ENCODE measurements at regions not wholly inside any gene's neighbourhood (a gene's known extent, or its start where the extent isn't known, plus 50 kb on each side); places are given as distances from the start of the nearest gene placed in this dataset.

- Histone ChIP-seq H3K4ac (ENCODE audit: low read depth, low read length) (no peak overlapping the region), H2BK120ac (ENCODE audit: low read depth, low read length) (no peak overlapping the region), H3K4me3 (ENCODE audit: low read length) (no peak overlapping the region), H3K79me1 (ENCODE audit: low read length) (peaks cover 7% of the 10 kb centered on the region), H4K8ac (ENCODE audit: low read depth, low read length) (no peak overlapping the region), H3K4me2 (ENCODE audit: low read length) (no peak overlapping the region), H2BK15ac (replicated peaks; ENCODE audit: low read depth) (no peak overlapping the region), H3K23ac (ENCODE audit: low read length) (no peak overlapping the region), H3K9ac (ENCODE audit: low read length) (no peak overlapping the region), H3K36me3 (ENCODE audit: control insufficient read depth, insufficient read depth, low read length) (no peaks in the 10 kb centered on the region), H3K18ac (ENCODE audit: low read length) (no peak overlapping the region), H3K27me3 (ENCODE audit: insufficient read depth, low read length, poor library complexity) (no peaks in the 10 kb centered on the region), H2BK5ac (ENCODE audit: low read length) (no peak overlapping the region), H3K27ac (ENCODE audit: low read depth, low read length) (no peak overlapping the region), H3K56ac (ENCODE audit: low read length) (no peak overlapping the region), H3K4me1 (ENCODE audit: control insufficient read depth, low read depth, low read length) (peaks cover 20% of the 10 kb centered on the region), H4K5ac (ENCODE audit: low read length) (no peak overlapping the region), H3K79me2 (ENCODE audit: control insufficient read depth, insufficient read depth, low read length) (peaks cover 2% of the 10 kb centered on the region), H2AK5ac (ENCODE audit: low read length) (no peak overlapping the region)
- no peak for DNase-seq
- WGBS (ENCODE audit: extremely low coverage, insufficient coverage, low lambda C conversion rate): no CpG with 5 or more reads among the region's 1 CpG
These were observed 154.5 kb upstream of the FOXN3 start for GRCh38 chr14:89571491-89571890.

DNA sequence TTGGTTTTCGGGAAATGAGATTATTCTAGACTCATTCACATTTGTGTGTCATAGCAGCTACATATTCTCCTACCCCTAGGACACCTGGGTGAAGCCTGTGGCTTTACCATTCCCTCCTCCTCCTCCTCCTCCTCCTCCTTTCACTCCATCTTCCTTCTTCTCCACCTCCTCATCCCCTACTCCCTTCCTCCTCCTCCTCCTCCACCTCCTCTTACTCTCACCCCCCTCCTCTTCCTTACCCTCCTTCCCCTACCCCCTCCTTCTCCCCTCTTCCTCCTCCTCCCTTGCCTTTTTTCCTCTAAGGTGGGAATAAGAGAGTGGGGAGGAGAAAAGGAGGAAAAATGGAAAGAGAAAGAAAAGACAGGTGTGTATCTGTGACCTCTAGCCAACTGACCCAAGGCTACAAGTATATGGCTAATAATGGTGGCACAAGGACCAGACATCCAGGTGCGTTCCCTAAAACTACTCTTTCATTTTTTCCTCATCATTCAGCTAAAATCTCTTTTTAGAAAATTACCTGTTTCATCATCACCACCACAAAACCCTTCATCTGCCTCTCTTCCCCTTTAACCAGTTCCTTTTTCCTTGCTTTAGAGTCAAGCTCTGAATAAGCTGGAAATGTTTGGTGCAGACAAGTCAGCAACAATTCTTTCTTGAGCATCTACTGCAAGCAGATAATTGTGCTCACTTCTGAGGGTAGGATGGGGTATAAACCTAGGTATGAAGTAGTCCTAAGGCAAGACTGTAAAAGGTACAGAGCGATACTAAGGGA is 149.8 kb upstream of the FOXN3 start:
- WGBS (ENCODE audit: extremely low coverage, insufficient coverage, low lambda C conversion rate): no CpG with 5 or more reads among the region's 3 CpGs
- no peaks in the 10 kb centered on the region for H3K79me2 ChIP-seq (ENCODE audit: control insufficient read depth, insufficient read depth, low read length)
- DNase-seq: no peak
- H3K9ac ChIP-seq (ENCODE audit: low read length): no peak overlapping the region
- no peak overlapping the region for H3K4ac ChIP-seq (ENCODE audit: low read depth, low read length)
- no peaks in the 10 kb centered on the region for H3K36me3 ChIP-seq (ENCODE audit: control insufficient read depth, insufficient read depth, low read length)
- H2BK15ac ChIP-seq (replicated peaks; ENCODE audit: low read depth): no peak overlapping the region
- H2BK5ac ChIP-seq (ENCODE audit: low read length): no peak overlapping the region
- no peak overlapping the region for H3K27ac ChIP-seq (ENCODE audit: low read depth, low read length)
- H2BK120ac ChIP-seq (ENCODE audit: low read depth, low read length): no peak overlapping the region
- no peaks in the 10 kb centered on the region for H3K27me3 ChIP-seq (ENCODE audit: insufficient read depth, low read length, poor library complexity)
- H3K18ac ChIP-seq (ENCODE audit: low read length): no peak overlapping the region
- no peak overlapping the region for H4K8ac ChIP-seq (ENCODE audit: low read depth, low read length)
- H3K4me3 ChIP-seq (ENCODE audit: low read length): no peak overlapping the region
- H3K79me1 ChIP-seq (ENCODE audit: low read length): peaks cover 3% of the 10 kb centered on the region
- H3K56ac ChIP-seq (ENCODE audit: low read length): no peak overlapping the region
- H3K4me1 ChIP-seq (ENCODE audit: control insufficient read depth, low read depth, low read length): no peaks in the 10 kb centered on the region
- H4K5ac ChIP-seq (ENCODE audit: low read length): no peak overlapping the region
- H2AK5ac ChIP-seq (ENCODE audit: low read length): no peak overlapping the region
- no peak overlapping the region for H3K23ac ChIP-seq (ENCODE audit: low read length)
- H3K4me2 ChIP-seq (ENCODE audit: low read length): no peak overlapping the region

DNA sequence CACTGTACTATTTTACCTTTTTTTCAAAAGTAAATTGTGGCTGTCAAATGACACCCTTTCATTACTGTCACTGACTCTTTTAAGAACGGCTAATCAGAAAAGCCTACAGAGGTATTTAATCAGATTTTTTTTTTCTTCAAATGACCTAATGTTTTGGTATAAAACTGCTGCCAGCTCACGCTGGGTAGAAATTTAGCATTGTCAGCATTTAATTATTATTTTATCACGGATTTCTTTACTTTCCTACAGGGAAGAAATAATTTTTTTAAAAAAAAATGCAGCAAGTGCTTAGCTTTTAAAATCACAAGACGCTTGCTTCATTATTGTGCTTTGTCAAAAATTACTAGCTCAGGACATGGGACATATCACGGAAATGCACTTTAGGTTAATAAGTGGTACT is 149.1 kb upstream of the FOXN3 start:
- no CpG with 5 or more reads among the region's 5 CpGs for whole genome bisulfite sequencing (ENCODE audit: extremely low coverage, insufficient coverage, low lambda C conversion rate)
- peaks cover 3% of the 10 kb centered on the region for H3K79me1 ChIP-seq (ENCODE audit: low read length)
- H3K27me3 ChIP-seq (ENCODE audit: insufficient read depth, low read length, poor library complexity): no peaks in the 10 kb centered on the region

GRCh38 chr14:89565607-89566006 is 148.6 kb upstream of the FOXN3 start:
- Histone ChIP-seq H3K36me3 (ENCODE audit: control insufficient read depth, insufficient read depth, low read length) (no peaks in the 10 kb centered on the region), H2AK5ac (ENCODE audit: low read length) (no peak overlapping the region)
- no CpG with 5 or more reads among the region's 5 CpGs for WGBS (ENCODE audit: extremely low coverage, insufficient coverage, low lambda C conversion rate)

More for the DNA sequence above, 149.1 kb upstream of the FOXN3 start:
- no peak overlapping the region for H2BK120ac ChIP-seq (ENCODE audit: low read depth, low read length)
- H3K18ac ChIP-seq (ENCODE audit: low read length): no peak overlapping the region
- H4K8ac ChIP-seq (ENCODE audit: low read depth, low read length): no peak overlapping the region
- H4K5ac ChIP-seq (ENCODE audit: low read length): no peak overlapping the region
- no peak overlapping the region for H3K4me2 ChIP-seq (ENCODE audit: low read length)
- H3K4ac ChIP-seq (ENCODE audit: low read depth, low read length): no peak overlapping the region
- H3K4me3 ChIP-seq (ENCODE audit: low read length): no peak overlapping the region
- no peaks in the 10 kb centered on the region for H3K79me2 ChIP-seq (ENCODE audit: control insufficient read depth, insufficient read depth, low read length)
- no peak overlapping the region for H2BK15ac ChIP-seq (replicated peaks; ENCODE audit: low read depth)
- no peaks in the 10 kb centered on the region for H3K36me3 ChIP-seq (ENCODE audit: control insufficient read depth, insufficient read depth, low read length)
- no peak overlapping the region for H3K27ac ChIP-seq (ENCODE audit: low read depth, low read length)
- H3K23ac ChIP-seq (ENCODE audit: low read length): no peak overlapping the region
- no peak overlapping the region for H2AK5ac ChIP-seq (ENCODE audit: low read length)
- no peaks in the 10 kb centered on the region for H3K4me1 ChIP-seq (ENCODE audit: control insufficient read depth, low read depth, low read length)
- DNase-seq: no peak
- H3K9ac ChIP-seq (ENCODE audit: low read length): no peak overlapping the region
- no peak overlapping the region for H3K56ac ChIP-seq (ENCODE audit: low read length)
- no peak overlapping the region for H2BK5ac ChIP-seq (ENCODE audit: low read length)

GRCh38 chr14:89564989-89565388 is 148.0 kb upstream of the FOXN3 start:
- no CpG with 5 or more reads among the region's 5 CpGs for WGBS (ENCODE audit: extremely low coverage, insufficient coverage, low lambda C conversion rate)
- Histone ChIP-seq H3K27ac (ENCODE audit: low read depth, low read length) (no peak overlapping the region), H3K56ac (ENCODE audit: low read length) (no peak overlapping the region), H4K8ac (ENCODE audit: low read depth, low read length) (no peak overlapping the region), H3K79me1 (ENCODE audit: low read length) (peaks cover 3% of the 10 kb centered on the region), H4K5ac (ENCODE audit: low read length) (no peak overlapping the region), H3K79me2 (ENCODE audit: control insufficient read depth, insufficient read depth, low read length) (no peaks in the 10 kb centered on the region), H3K36me3 (ENCODE audit: control insufficient read depth, insufficient read depth, low read length) (no peaks in the 10 kb centered on the region), H3K18ac (ENCODE audit: low read length) (no peak overlapping the region), H2BK120ac (ENCODE audit: low read depth, low read length) (no peak overlapping the region), H3K23ac (ENCODE audit: low read length) (no peak overlapping the region), H3K4me2 (ENCODE audit: low read length) (no peak overlapping the region), H2BK5ac (ENCODE audit: low read length) (no peak overlapping the region), H3K4ac (ENCODE audit: low read depth, low read length) (no peak overlapping the region), H2AK5ac (ENCODE audit: low read length) (no peak overlapping the region), H3K4me3 (ENCODE audit: low read length) (no peak overlapping the region), H3K4me1 (ENCODE audit: control insufficient read depth, low read depth, low read length) (no peaks in the 10 kb centered on the region), H3K9ac (ENCODE audit: low read length) (no peak overlapping the region), H3K27me3 (ENCODE audit: insufficient read depth, low read length, poor library complexity) (no peaks in the 10 kb centered on the region), H2BK15ac (replicated peaks; ENCODE audit: low read depth) (no peak overlapping the region)
- no peak for DNase-seq

More at GRCh38 chr14:89565607-89566006, 148.6 kb upstream of the FOXN3 start:
- Histone ChIP-seq H3K27ac (ENCODE audit: low read depth, low read length) (no peak overlapping the region), H4K5ac (ENCODE audit: low read length) (no peak overlapping the region), H3K4me3 (ENCODE audit: low read length) (no peak overlapping the region), H3K9ac (ENCODE audit: low read length) (no peak overlapping the region), H2BK5ac (ENCODE audit: low read length) (no peak overlapping the region), H3K79me2 (ENCODE audit: control insufficient read depth, insufficient read depth, low read length) (no peaks in the 10 kb centered on the region), H4K8ac (ENCODE audit: low read depth, low read length) (no peak overlapping the region), H2BK15ac (replicated peaks; ENCODE audit: low read depth) (no peak overlapping the region), H3K23ac (ENCODE audit: low read length) (no peak overlapping the region), H3K56ac (ENCODE audit: low read length) (no peak overlapping the region), H3K79me1 (ENCODE audit: low read length) (peaks cover 3% of the 10 kb centered on the region), H3K18ac (ENCODE audit: low read length) (no peak overlapping the region), H2BK120ac (ENCODE audit: low read depth, low read length) (no peak overlapping the region), H3K4me2 (ENCODE audit: low read length) (no peak overlapping the region), H3K4me1 (ENCODE audit: control insufficient read depth, low read depth, low read length) (no peaks in the 10 kb centered on the region), H3K4ac (ENCODE audit: low read depth, low read length) (no peak overlapping the region), H3K27me3 (ENCODE audit: insufficient read depth, low read length, poor library complexity) (no peaks in the 10 kb centered on the region)
- DNase-seq: no peak

All from mesendoderm (in vitro differentiated cells).